Left lung (tissue), 4 donors: ENCODE measurements at regions not wholly inside any gene's neighbourhood (a gene's known extent, or its start where the extent isn't known, plus 50 kb on each side); places are given as distances from the start of the nearest gene placed in this dataset.

Experiments used
- ATAC-seq: fragments of 200-7000 bp; cut with Tn5 transposase; one replicate; pipeline ENCODE4 v1.9.1; 2020; ENCODE audit warnings: moderate library complexity
- DNase-seq, 4 donors: peaks; one replicate each; pipeline ENCODE4 v3.0.0-alpha.2; 2013 to 2020
- H3K27ac ChIP-seq, 2 donors: fragments of 200-600 bp; sonication (generic) in 1 of 2; one replicate each; pipeline versions ENCODE4 v1.5.0 to v1.8.0; 2020 to 2021
- H3K27me3 ChIP-seq, 2 donors: fragments of 200-600 bp; sonication (generic) in 1 of 2; one replicate each; pipeline versions ENCODE4 v1.5.0 to v1.8.0; 2020 to 2021
- H3K36me3 ChIP-seq, 2 donors: fragments of 200-600 bp; sonication (generic) in 1 of 2; one replicate each; pipeline versions ENCODE4 v1.5.0 to v1.8.0; 2020 to 2021
- H3K4me1 ChIP-seq, 2 donors: fragments of 200-600 bp; one replicate each; pipeline ENCODE4 v1.8.0; 2021
- H3K4me3 ChIP-seq, 2 donors: fragments of 200-600 bp; sonication (generic) in 1 of 2; one replicate each; pipeline versions ENCODE4 v1.5.0 to v1.8.0; 2020 to 2021; ENCODE audit warnings: mild to moderate bottlenecking in 1 of 2
- H3K9me3 ChIP-seq, 2 donors: fragments of 200-600 bp; sonication (generic) in 1 of 2; one replicate each; pipeline versions ENCODE4 v1.5.0 to v1.8.0; 2020 to 2021
- intact Hi-C, 2 donors: fragments of 100-400 bp; cut with DNase I; formaldehyde crosslinking; loops; one replicate each; pipeline versions ENCODE4 v1.11.2 to v1.14.2; 2022
- TF ChIP-seq, protein P1 (sequence below), 2 donors: fragments of 200-600 bp; sonication (generic) in 1 of 2; IDR thresholded peaks; one replicate each; pipeline versions ENCODE4 v1.5.0 to v1.8.0; 2021; ENCODE audit warnings: antibody characterized with exemption in 2 of 2
- donor health status: DM: no; HTN: yes; CAD: no.
- donor health status: DM: no; HTN: no; CAD: no.

DNA sequence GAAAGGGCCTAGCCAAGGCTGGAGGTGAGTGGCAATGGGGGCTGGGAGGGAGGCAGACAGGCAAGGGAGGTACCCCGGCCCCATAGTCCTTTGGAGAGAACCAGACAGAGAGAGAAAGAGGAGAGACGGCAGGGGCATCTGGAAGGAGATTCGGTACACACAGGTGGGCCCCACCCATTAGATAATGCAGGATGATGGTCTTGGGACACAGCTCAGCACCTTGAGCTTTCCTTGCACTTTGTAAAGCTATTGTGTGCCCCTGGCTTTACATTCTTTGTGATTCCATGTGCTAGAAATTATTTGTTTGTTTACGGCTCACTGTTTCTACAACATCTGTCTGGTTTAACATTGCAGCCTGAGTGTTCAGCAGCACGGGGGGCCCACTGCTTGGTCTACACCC, 83.1 kb downstream of the CTAGE1 start:
- TF ChIP-seq, protein P1, sequence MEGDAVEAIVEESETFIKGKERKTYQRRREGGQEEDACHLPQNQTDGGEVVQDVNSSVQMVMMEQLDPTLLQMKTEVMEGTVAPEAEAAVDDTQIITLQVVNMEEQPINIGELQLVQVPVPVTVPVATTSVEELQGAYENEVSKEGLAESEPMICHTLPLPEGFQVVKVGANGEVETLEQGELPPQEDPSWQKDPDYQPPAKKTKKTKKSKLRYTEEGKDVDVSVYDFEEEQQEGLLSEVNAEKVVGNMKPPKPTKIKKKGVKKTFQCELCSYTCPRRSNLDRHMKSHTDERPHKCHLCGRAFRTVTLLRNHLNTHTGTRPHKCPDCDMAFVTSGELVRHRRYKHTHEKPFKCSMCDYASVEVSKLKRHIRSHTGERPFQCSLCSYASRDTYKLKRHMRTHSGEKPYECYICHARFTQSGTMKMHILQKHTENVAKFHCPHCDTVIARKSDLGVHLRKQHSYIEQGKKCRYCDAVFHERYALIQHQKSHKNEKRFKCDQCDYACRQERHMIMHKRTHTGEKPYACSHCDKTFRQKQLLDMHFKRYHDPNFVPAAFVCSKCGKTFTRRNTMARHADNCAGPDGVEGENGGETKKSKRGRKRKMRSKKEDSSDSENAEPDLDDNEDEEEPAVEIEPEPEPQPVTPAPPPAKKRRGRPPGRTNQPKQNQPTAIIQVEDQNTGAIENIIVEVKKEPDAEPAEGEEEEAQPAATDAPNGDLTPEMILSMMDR (IDR thresholded peaks at IDR 0.05): no peak
- intact Hi-C loops: no loop called here

GRCh38 chr18:22332590-22332989, 85.1 kb downstream of the CTAGE1 start:
- ATAC-seq (no peak), DNase-seq (no peak)
- intact Hi-C loops: no loop called here

More for the DNA sequence above, 83.1 kb downstream of the CTAGE1 start:
- Histone ChIP-seq H3K27ac (no peak overlapping the region), H3K4me3 (no peak overlapping the region), H3K27me3 (no peaks in the 10 kb centered on the region), H3K9me3 (no peaks in the 10 kb centered on the region), H3K4me1 (peaks cover 0 to 9% of the 10 kb centered on the region in 2 donors), H3K36me3 (no peaks in the 10 kb centered on the region)
- DNase-seq (no peak), ATAC-seq (no peak)

GRCh38 chr18:22330508-22330907, 87.2 kb downstream of the CTAGE1 start:
- no peak for ATAC-seq
- DNase-seq: no peak
- Histone ChIP-seq H3K4me1 (peaks cover 0 to 6% of the 10 kb centered on the region in 2 donors), H3K36me3 (no peaks in the 10 kb centered on the region), H3K27me3 (no peaks in the 10 kb centered on the region), H3K9me3 (no peaks in the 10 kb centered on the region), H3K4me3 (no peak overlapping the region), H3K27ac (no peak overlapping the region)
- intact Hi-C loops: no loop called here
- TF ChIP-seq, protein P1 (IDR thresholded peaks at IDR 0.05): no peak

More at GRCh38 chr18:22332590-22332989, 85.1 kb downstream of the CTAGE1 start:
- Histone ChIP-seq H3K27ac (no peak overlapping the region), H3K36me3 (no peaks in the 10 kb centered on the region), H3K4me1 (peaks cover 0 to 9% of the 10 kb centered on the region in 2 donors), H3K27me3 (no peaks in the 10 kb centered on the region), H3K4me3 (no peak overlapping the region), H3K9me3 (no peaks in the 10 kb centered on the region)
- TF ChIP-seq, protein P1 (IDR thresholded peaks at IDR 0.05): no peak

GRCh38 chr18:22325396-22325795, 92.3 kb downstream of the CTAGE1 start:
- Histone ChIP-seq H3K27ac (no peak overlapping the region), H3K27me3 (no peaks in the 10 kb centered on the region), H3K9me3 (no peaks in the 10 kb centered on the region), H3K4me1 (peaks cover 7 to 8% of the 10 kb centered on the region in 2 donors), H3K36me3 (no peaks in the 10 kb centered on the region), H3K4me3 (no peak overlapping the region)
- no peak for ATAC-seq
- intact Hi-C loops: no loop called here
- TF ChIP-seq, protein P1 (IDR thresholded peaks at IDR 0.05): no peak
- DNase-seq: no peak

DNA sequence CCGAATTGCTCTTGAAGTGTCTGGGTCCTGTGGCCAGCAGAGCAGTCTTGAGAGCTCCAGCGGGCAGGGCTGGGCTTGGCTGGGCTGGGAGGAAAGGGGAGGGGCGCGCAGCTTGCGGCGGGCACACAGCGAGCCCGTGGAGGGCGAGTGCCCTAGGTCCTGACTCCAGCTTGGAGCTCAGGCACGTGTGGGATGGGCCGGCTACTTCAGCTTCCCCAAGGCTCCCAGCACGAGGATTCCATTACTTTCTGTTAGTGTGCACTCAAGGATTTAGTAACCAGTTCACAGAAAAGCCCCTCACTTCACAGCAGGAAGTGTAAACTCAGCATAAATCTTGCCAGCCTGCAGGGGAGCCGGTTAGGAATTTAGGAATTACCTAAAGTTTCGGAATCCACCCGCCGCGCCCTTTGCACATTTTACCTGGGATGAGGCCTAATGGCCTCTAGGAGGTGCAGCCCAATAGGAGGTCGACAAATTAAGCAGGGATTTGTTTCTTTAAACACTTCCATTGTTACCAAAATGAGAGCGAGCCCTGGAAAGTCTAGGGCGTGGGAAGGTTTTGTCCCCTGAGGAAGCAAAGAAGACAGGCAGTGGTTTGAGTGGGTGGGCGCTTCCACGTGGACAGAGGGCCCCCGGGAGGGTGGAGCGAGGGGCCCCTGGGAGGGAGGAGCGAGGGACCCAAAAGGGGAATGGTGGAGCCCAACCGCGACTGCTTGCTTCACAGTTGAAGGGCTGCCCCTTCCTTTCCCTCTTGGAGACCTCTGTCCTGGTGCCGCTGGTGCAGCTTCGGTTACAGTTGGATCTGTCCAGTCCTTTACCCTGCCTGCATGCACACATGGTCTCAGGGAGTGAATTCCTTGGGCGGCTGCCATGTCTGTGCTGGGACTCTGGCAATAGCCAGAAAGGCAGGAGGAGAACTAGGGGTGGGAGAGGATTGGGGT, 93.3 kb downstream of the CTAGE1 start:
- peak overlapping the region in 1 of 2 donors; percentile 18 for H3K4me3 ChIP-seq

More for the DNA sequence above, 93.3 kb downstream of the CTAGE1 start:
- H3K27me3 ChIP-seq: no peaks in the 10 kb centered on the region
- ATAC-seq (peak; percentile 95), DNase-seq (peak in 3 of 4 donors; percentile 51 to 87 (median 74))
- H3K36me3 ChIP-seq: no peaks in the 10 kb centered on the region
- H3K4me1 ChIP-seq: peaks cover 7 to 8% of the 10 kb centered on the region in 2 donors
- H3K9me3 ChIP-seq: no peaks in the 10 kb centered on the region
- TF ChIP-seq, protein P1 (IDR thresholded peaks at IDR 0.05): no peak
- H3K27ac ChIP-seq: peak overlapping the region in 1 of 2 donors; percentile 41
- intact Hi-C loops: no loop called here
